GM21576 (cell line): ENCODE measurements at regions not wholly inside any gene's neighbourhood (a gene's known extent, or its start where the extent isn't known, plus 50 kb on each side); places are given as distances from the start of the nearest gene placed in this dataset.
"Not testable (repeated sequence)": the region's sequence is repeated elsewhere in the genome, so short reads cannot be mapped to it uniquely, and the experiment has no call there.

Source experiments
- ATAC-seq: cut with Tn5 transposase; IDR thresholded peaks from one replicate; pipeline ENCODE4 v1.9.1; 2021; ENCODE audit warnings: mild to moderate bottlenecking, moderate library complexity; ENCODE audit not compliant: unreplicated experiment

- no peak for ATAC-seq
These were observed 182.8 kb upstream of the SLC27A6 start for GRCh38 chr5:128782446-128782845.

- ATAC-seq: no peak
These were observed 180.6 kb upstream of the SLC27A6 start for GRCh38 chr5:128784726-128785125.

- ATAC-seq: no peak
These were observed 174.0 kb upstream of the SLC27A6 start for GRCh38 chr5:128791312-128791711.

- ATAC-seq: no peak
These were observed 168.8 kb upstream of the SLC27A6 start for GRCh38 chr5:128796506-128796905.

DNA sequence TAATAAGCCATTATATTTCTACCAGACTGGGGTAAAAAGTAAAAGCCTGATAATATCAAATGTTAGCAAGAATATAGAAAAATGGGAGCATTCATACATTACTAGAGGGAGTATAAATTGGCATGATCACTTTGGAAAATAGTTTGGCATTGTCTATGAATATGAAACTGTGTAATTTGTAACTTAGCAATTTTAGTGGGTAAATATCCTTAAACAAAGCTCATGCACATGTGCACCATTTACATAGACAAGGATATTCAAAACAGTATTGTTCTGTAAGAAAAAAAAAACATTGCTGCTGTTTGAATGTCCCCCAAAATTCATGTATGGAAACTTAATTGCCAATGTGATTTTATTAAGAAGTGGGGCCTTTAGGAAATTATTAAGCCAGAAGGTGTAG, 166.4 kb upstream of the SLC27A6 start:
- no peak for ATAC-seq

GRCh38 chr5:128799945-128800344, 165.3 kb upstream of the SLC27A6 start:
- no peak for ATAC-seq

DNA sequence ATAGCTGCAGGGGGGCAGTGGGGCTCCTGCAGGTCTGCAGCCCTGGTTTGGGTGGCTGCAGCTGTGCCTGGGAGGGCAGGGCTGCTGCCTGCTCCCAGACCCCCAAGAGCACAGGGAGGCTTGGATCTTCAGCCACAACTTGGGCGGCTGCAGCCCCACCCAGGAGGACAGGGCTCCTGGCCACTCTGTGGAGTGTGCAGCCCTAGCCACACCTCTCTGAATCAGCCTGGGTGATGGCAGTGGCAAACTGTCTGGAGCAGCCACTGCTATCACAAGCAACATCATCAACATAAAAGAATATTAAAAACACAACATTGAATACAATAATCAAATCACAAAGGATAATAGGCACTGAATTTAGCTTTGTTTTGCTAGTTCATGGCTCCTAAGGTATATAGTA, 164.9 kb upstream of the SLC27A6 start:
- ATAC-seq: no peak

DNA sequence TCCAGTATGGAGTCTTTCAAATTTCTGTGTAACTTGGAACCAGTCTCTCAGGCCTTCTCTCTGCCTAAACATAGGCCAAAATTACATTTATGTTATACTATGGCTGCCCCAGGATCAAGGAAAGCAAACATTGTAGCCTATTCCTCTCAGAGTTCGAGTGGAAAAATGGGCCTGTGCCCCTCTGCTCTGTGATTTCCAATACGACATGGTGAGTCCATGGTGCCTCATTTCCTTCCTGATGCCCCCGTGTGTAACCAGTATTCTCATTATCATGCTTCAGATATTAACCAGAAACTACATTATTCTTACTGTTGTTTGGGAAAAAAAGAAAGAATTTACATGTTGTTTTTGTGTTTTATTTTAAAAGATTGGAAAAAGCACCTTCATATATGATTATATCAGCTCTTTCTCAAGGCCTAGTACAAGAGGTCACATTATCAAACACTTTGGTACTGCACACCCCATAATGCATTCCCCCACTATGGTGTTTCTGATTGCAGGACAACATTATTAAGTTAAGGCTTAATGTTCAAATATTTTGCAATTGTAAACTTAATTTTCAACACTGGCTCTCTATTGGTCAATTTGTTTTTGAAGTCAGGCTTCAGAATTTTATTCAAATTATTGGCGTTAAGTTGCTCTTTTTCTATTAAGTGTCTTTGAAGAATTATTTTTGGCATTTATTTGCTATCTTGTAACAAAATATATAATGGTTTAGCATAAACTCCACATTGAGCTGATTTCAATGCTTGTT, 151.8 kb upstream of the SLC27A6 start:
- no peak for ATAC-seq

DNA sequence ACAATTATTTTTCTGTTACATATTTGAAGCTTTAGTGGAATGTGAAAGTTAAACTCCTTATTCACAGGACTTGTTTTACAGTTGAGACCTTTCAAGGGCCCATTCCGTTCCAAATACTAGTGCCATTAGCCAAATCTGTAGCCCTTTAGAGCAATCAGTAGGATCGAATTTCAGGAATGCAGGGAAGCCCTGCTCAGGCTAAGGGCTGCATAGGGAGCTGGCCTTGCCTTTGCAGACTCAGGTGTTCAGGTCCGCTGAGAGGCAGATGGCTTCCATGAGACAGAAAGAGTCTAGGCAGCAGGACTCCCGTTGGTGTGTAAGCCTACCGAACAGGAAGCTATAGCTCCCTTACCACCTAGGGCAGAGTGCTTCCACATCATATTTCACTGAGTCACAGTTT, 150.1 kb upstream of the SLC27A6 start:
- no peak for ATAC-seq

DNA sequence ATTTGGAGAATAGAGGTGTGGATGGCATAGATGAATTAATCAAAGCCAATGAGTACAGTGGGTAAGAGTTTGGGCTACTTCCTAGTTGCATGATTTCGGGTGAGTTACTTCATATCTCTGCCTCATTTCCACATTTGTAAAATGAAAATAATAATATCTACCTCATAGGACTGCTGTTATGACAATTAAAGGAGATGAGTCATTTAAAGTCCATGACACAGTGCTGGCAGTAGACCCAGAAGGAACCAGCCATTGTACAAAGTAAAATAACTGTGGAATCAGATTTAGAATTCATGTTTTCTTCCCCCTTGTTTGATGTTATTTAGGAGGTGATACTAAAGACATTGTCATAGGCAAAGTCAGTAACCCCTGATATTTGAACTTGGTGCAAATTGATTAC, 139.5 kb upstream of the SLC27A6 start:
- ATAC-seq: no peak

- ATAC-seq: no peak
These were observed 139.0 kb upstream of the SLC27A6 start for GRCh38 chr5:128826275-128826674.

GRCh38 chr5:128836571-128836970, 128.7 kb upstream of the SLC27A6 start:
- ATAC-seq: no peak

DNA sequence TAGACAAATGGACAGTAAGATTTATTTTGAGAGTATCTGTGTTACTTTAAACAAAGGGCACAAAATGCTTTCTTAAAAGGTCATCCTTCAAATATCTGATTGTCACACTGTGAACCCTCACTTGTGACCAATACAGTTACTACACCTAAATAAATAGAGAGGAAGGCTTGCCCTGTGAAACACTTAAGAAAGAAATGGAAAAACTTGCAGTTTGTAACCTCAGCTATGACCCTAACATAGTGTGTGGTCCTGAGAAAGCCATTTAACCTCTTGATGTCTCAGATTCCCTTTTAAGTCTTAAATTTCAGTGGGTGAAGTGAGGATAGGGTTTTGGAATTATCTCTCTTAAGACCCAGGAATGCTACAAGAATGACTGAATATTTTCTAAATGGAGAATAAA, 126.7 kb upstream of the SLC27A6 start:
- ATAC-seq: no peak

GRCh38 chr5:128842241-128842640, 123.0 kb upstream of the SLC27A6 start:
- ATAC-seq: no peak

GRCh38 chr5:128844354-128844923, 120.8 kb upstream of the SLC27A6 start:
- ATAC-seq: no peak

DNA sequence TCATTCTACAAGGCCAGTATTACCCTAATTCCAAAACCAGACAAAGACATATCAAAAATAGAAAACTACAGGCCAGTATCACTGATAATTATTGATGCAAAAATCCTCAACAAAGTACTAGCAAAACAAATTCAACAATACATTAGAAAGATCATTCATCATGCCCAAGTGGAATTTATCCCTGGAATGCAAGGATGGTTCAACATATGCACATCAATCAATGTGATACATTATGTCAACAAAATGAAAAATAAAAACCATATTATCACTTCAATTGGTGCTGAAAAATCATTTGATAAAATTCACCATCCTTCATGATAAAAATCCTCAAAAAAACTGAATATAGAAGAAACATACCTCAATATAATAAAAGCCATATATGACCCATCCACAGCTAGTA, 115.2 kb upstream of the SLC27A6 start:
- ATAC-seq: no peak

GRCh38 chr5:128854931-128855330, 110.4 kb upstream of the SLC27A6 start:
- no peak for ATAC-seq

DNA sequence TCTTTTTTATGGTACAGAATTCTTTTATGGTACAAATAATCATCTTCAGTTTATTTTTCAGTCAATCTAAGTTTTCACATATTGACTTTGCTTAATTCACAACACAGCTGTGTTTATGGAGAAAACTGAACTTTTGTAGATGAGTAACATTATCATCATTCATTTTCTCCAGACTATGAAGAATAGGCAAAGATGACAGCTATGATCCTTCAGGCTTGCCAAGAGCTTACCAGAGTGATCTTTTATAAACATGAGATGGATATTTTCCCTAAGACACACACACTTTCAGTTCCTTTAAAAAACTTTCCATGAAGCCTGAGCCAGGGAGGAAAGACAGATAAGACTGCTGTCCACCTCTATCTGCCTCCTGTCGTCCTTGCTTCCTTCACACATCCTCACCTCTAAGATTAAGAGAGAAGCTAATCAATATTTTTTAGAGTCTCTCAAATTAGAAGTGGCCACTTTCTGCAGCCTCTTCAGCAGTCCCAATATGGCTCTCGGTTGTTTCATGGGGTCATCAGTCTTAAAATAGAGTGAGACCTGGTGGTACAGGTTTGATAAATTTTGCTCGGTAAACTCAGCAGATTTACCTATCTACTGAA, 108.1 kb upstream of the SLC27A6 start:
- no peak for ATAC-seq

GRCh38 chr5:128858995-128859394, 106.3 kb upstream of the SLC27A6 start:
- ATAC-seq: no peak

- not testable (repeated sequence) for ATAC-seq
These were observed 104.1 kb upstream of the SLC27A6 start for GRCh38 chr5:128861155-128861554.

DNA sequence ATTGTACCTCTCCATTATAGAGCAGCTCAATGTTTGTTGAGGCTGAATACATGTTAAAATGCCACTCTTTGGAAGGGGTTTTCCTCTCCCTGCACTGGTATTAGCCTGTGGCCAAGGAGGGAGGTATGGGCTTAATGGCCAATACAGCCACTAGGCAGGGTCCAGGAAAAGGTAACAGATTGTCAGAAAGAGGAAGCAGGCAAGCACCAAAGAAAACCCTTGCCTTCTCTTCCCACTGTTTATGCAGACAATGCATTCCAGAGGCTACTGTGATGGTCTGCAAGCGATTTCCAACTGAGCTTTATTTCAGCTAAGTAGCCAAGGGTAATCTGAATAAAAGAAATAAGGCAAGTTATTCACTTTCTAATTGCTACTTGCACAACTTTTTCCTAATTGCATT, 95.3 kb upstream of the SLC27A6 start:
- no peak for ATAC-seq

DNA sequence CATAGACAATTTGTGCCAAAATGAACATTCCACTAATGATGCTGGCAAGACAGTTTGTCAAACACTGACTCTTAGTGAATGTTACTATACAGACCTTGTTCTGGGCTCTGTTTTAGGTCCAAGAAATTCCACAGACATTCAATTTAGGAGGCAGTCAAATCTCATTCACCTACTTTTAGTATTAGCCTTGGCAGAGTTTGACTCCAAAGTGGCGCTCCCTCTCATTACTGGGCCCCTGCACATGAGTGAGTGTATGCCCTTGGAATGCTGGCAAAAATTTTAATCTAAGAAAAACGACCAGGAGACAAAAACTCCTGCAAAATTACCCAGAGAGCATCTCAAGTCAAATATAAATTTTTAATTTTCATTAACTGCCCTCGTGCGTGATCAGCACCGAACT, 94.9 kb upstream of the SLC27A6 start:
- ATAC-seq: no peak
